GM20000 (cell line): ENCODE measurements at regions not wholly inside any gene's neighbourhood (a gene's known extent, or its start where the extent isn't known, plus 50 kb on each side); places are given as distances from the start of the nearest gene placed in this dataset.
A peak's percentile ranks its signal among the peaks of the same experiment; 100 is the strongest.

Source experiments
- DNase-seq: peaks from one replicate; pipeline ENCODE4 v3.0.0; 2012; ENCODE audit warnings: low spot score
- CTCF ChIP-seq: IDR thresholded peaks from 2 replicates; pipeline ENCODE4 v1.5.1; 2012; ENCODE audit warnings: mild to moderate bottlenecking, control low read depth; ENCODE audit errors: extremely low read depth, missing control alignments

DNA sequence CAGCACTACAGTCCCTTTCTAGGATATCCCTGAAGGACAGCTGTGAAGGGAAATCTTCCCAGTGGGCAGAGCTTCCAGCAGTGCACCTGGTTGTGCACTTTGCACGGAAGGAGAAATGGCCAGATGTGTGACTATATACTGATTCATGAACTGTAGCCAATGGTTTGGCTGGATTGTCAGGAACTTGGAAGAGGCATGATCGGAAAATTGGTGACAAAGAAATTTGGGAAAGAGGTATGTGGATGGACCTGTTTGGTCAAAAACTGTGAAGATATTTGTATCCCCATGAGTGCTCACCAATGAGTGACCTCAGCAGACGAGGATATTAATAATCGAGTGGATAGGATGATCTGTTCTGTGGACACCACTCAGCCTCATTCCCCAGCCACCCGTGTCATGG, 582.2 kb downstream of the CPS1 start:
- no peak for DNase-seq
- TF ChIP-seq CTCF = no peak

DNA sequence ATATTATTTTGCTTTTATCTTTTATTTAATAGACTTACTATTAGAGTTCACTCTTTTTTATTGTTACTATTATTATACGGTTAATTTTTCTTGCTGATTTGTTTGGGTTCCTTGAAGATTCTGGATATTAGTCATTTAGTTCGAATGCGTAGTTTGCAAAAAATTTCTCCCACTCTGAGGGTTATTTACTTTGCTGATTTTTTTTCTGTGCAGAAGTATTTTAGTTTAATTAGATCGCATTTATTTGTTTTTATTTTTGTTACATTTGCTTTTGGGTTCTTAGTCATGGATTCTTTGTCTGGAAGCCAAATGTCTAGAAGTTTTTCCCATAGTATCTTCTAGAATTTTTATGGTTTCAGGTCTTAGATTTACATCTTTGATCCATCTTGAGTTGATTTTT, 585.2 kb downstream of the CPS1 start:
- DNase-seq = no peak
- TF ChIP-seq CTCF = no peak

GRCh38 chr2:211144078-211144477, 587.7 kb downstream of the CPS1 start:
- DNase-seq = no peak
- TF ChIP-seq CTCF = no peak

GRCh38 chr2:211144974-211145665, 588.7 kb downstream of the CPS1 start:
- no peak for DNase-seq
- no peak for TF ChIP-seq CTCF

DNA sequence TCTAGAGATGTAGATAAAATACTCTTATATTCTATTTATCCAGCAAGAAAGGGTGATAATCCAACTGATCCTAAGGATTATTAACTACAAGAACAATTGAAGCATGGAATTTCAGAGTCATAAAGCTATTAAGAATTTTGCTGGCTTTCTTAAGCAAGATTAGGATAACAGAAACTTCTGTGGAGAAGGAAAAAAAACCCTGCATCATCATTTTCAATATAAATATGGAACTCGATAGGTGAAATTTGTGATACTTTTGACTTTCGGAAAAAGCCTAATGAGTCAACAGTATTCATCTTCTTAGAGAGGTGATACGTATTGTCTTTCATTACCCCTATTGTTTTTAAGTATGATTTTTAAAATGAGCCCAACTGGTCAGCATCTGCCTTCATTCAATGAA, 593.3 kb downstream of the CPS1 start:
- no peak for DNase-seq
- no peak for TF ChIP-seq CTCF

DNA sequence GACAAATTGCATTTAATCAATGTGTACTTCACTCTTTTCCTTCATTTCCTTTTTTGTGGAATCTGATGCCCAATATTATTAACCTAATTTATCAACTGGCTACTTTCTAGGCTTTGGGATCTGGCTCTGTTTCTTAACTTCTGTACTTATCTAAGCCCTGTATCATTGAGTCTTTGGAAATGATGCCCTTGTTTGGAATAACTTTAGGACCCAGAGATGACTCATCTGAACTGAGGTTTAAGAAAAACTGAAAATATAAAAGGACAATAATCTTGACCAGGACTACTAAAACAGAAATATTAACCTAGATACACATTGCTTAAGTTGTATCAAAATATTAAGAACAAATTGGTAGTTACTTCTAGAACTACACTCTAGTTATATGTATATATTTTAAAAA, 600.8 kb downstream of the CPS1 start:
- TF ChIP-seq CTCF = no peak
- DNase-seq = no peak

DNA sequence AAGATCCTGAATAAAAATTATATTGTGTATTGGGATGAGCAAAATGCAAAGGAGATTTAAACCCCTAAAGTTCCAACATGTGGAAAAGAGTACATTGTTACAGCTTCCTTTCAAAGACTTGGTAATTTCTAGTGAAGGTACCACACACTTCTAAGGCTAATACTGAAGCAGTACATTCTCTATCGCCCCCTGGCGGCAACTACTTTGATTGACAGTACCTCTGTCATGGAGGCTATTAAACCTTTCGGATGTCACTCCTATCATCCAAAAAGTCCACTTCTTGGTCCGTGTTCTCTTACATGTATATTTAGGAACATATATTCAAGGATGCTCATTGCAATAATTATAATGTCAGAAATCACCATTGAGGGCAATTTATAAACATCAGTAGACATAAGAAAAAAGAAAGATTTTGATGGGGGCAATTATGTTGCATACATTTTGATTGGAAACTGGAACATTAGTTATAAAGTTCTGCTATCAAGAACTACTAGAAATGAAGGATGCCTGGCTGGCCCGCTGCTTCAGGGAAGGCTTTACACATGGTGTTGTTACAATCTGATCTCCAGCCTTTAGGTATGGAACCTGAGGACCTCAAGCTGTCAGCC, 601.6 kb downstream of the CPS1 start:
- peak; percentile 26 for DNase-seq

More for the DNA sequence above, 601.6 kb downstream of the CPS1 start:
- peak; percentile 81 for TF ChIP-seq CTCF
